AG04449 (cell line): ENCODE measurements at regions not wholly inside any gene's neighbourhood (a gene's known extent, or its start where the extent isn't known, plus 50 kb on each side); places are given as distances from the start of the nearest gene placed in this dataset.

Experiments
- CTCF ChIA-PET: fragments of 350-600 bp; formaldehyde crosslinking; extraction: SDS; loops from one replicate; lab custom pipeline; 2021; ENCODE audit warnings: antibody characterized with exemption; lab: Yijun Ruan, JAX
- POLR2A ChIA-PET: fragments of 400-600, 350-600 bp; formaldehyde crosslinking; extraction: SDS; loops from one replicate; lab custom pipeline; 2020; ENCODE audit warnings: antibody characterized with exemption, inconsistent platforms; lab: Yijun Ruan, JAX
- DNase-seq: peaks from one replicate; pipeline ENCODE4 v3.0.0-alpha.2; 2010; ENCODE audit warnings: low read depth, low spot score
- H3K4me3 ChIP-seq: 2 replicates; pipeline ENCODE4 v1.5.1; 2011; ENCODE audit warnings: low read depth, mild to moderate bottlenecking, control low read depth, low read length
- CTCF ChIP-seq: IDR thresholded peaks from one replicate; pipeline ENCODE4 v1.5.1; 2011; ENCODE audit warnings: mild to moderate bottlenecking, moderate library complexity, low read length, control low read depth, inconsistent platforms; ENCODE audit not compliant: insufficient read depth; ENCODE audit errors: missing control alignments

- CTCF ChIA-PET: no interaction called here
- DNase-seq: no peak
- no peak for TF ChIP-seq CTCF
- POLR2A ChIA-PET: no interaction called here
- H3K4me3 ChIP-seq: no peak overlapping the region
Observed at GRCh38 chr2:15764683-15765011, 173.0 kb downstream of the DDX1 start.

DNA sequence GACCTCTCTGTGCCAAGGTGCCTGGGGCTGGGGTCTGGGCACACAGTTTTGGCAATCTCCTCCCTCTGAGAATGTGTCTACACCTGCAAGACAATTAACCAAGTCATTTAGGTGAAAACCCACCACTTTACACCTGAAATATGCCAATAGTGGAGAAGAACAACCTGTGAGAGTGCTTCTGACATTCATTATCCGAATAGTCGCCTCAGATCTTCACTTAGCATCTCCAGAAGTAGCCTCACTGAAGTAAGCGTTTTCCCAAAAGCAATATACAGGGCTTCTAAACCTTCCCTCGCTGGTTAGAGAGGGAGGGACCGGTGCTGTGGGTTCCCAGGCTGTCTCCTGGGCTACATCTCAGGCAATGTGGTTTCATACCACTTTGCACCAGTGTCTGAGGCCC lies 173.5 kb downstream of the DDX1 start:
- no peak for TF ChIP-seq CTCF
- ChIA-PET POLR2A (no interaction called here), CTCF (no interaction called here)
- DNase-seq: no peak
- no peak overlapping the region for H3K4me3 ChIP-seq

GRCh38 chr2:15765686-15766302 lies 174.1 kb downstream of the DDX1 start:
- TF ChIP-seq CTCF: no peak
- no peak overlapping the region for H3K4me3 ChIP-seq
- CTCF ChIA-PET: no interaction called here
- POLR2A ChIA-PET: no interaction called here
- DNase-seq: no peak

- POLR2A ChIA-PET: no interaction called here
- no peak overlapping the region for H3K4me3 ChIP-seq
- TF ChIP-seq CTCF: no peak
- DNase-seq: no peak
- CTCF ChIA-PET: no interaction called here
Observed at GRCh38 chr2:15766303-15766861, 174.0 kb upstream of the MYCN start.

GRCh38 chr2:15766911-15767597 lies 173.3 kb upstream of the MYCN start:
- ChIA-PET POLR2A (no interaction called here), CTCF (no interaction called here)
- no peak for TF ChIP-seq CTCF

GRCh38 chr2:15767679-15768078 lies 172.7 kb upstream of the MYCN start:
- no peak for TF ChIP-seq CTCF
- ChIA-PET CTCF (no interaction called here), POLR2A (no interaction called here)

More at GRCh38 chr2:15766911-15767597, 173.3 kb upstream of the MYCN start:
- no peak for DNase-seq
- H3K4me3 ChIP-seq: no peak overlapping the region

More at GRCh38 chr2:15767679-15768078, 172.7 kb upstream of the MYCN start:
- H3K4me3 ChIP-seq: no peak overlapping the region
- no peak for DNase-seq
